Upper lobe of left lung (tissue), 6 donors: ENCODE measurements at regions not wholly inside any gene's neighbourhood (a gene's known extent, or its start where the extent isn't known, plus 50 kb on each side); places are given as distances from the start of the nearest gene placed in this dataset.
A peak's percentile ranks its signal among the peaks of the same experiment; 100 is the strongest.

Experiments
- ATAC-seq, 2 donors: fragments of 200-7000 bp; cut with Tn5 transposase; one replicate each; pipeline ENCODE4 v1.9.1; 2022; ENCODE audit warnings: mild to moderate bottlenecking in 2 of 2, moderate library complexity in 2 of 2; ENCODE audit not compliant: low FRiP score in 2 of 2
- DNase-seq, 2 donors: peaks; one replicate each; pipeline ENCODE4 v3.0.0-alpha.2; 2019 to 2020
- H3K27ac ChIP-seq, 4 donors: fragments of 200-600 bp; sonication (generic); one replicate each; pipeline ENCODE4 v1.5.1; 2016 to 2019
- H3K27me3 ChIP-seq, 4 donors: fragments of 200-600 bp; sonication (generic); one replicate each; pipeline ENCODE4 v1.5.1; 2017 to 2019
- H3K36me3 ChIP-seq, 4 donors: fragments of 200-600 bp; sonication (generic); one replicate each; pipeline ENCODE4 v1.5.1; 2016 to 2019
- H3K4me1 ChIP-seq, 4 donors: fragments of 200-600 bp; sonication (generic); one replicate each; pipeline ENCODE4 v1.5.1; 2018 to 2019
- H3K4me3 ChIP-seq, 4 donors: fragments of 200-600 bp; sonication (generic); one replicate each; pipeline ENCODE4 v1.5.1; 2017 to 2019; ENCODE audit warnings: mild to moderate bottlenecking in 2 of 4, moderate library complexity in 1 of 4
- H3K9me3 ChIP-seq, 4 donors: fragments of 200-600 bp; sonication (generic); one replicate each; pipeline ENCODE4 v1.5.1; 2018 to 2019
- EP300 ChIP-seq, 4 donors: sonication (generic); formaldehyde crosslinking; IDR thresholded peaks; one replicate each; pipeline ENCODE4 v1.5.1; 2017; ENCODE audit warnings: antibody characterized with exemption in 4 of 4, control low read depth in 2 of 4
- POLR2A ChIP-seq, 4 donors: fragments of 450-650 bp; IDR thresholded peaks; one replicate each; pipeline ENCODE4 v1.5.1; 2016 to 2017; ENCODE audit warnings: antibody characterized with exemption in 4 of 4, mild to moderate bottlenecking in 2 of 4
- POLR2AphosphoS5 ChIP-seq, 2 donors: sonication (generic); formaldehyde crosslinking; IDR thresholded peaks; one replicate each; pipeline ENCODE4 v1.5.1; 2017; ENCODE audit warnings: antibody characterized with exemption in 2 of 2
- WGBS, 2 donors: methylation state at CpG; one replicate each; pipeline ENCODE4 v1.1.5; 2017 to 2018; 5-methylcytosine and 5-hydroxymethylcytosine counted together
- TF ChIP-seq, protein P1 (sequence below), 6 experiments: fragments of 450-650 bp in 4 of 6; fragments of 200-600 bp in 2 of 6; sonication (generic) in 2 of 6; IDR thresholded peaks; one replicate each; pipeline ENCODE4 v1.5.1; 2016 to 2019; ENCODE audit warnings: antibody characterized with exemption in 6 of 6
- donor health status: DM: no; HTN: no; CAD: no; lungs with moderate emphysema.
- donor health status: DM: no; HTN: yes; CAD: no; lungs with severe emphysema.

DNA sequence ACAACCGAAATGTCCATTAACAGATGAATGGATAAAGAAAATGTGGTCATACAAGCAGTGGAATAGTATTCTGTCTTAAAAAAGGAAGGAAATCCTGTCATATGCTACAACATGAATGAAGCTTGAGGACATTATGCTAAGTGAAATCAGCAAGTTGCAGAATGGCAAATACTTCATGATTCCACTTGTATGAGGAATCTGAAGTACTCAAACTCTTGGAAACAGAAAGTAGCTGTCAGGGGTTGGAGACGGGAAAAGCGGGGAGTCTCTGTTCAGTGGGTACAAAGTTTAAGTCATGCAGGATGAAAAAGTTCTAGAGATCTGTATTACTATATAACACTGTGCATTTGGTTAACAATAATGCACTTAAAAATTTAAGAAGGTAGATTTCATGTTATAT lies 209.0 kb upstream of the SIX2 start:
- ATAC-seq (peak; percentile 16 to 71), DNase-seq (no peak)
- Histone ChIP-seq H3K27me3 (no peaks in the 10 kb centered on the region), H3K4me1 (peaks cover 0 to 9% (median 2%) of the 10 kb centered on the region in 4 donors), H3K27ac (peak overlapping the region in 3 of 4 donors; percentile 47 to 56 (median 55)), H3K4me3 (no peak overlapping the region), H3K36me3 (no peaks in the 10 kb centered on the region), H3K9me3 (no peaks in the 10 kb centered on the region)
- WGBS, 2 donors, result 70 to 80% methylated on average over 3 of the region's 3 CpGs
- TF ChIP-seq POLR2AphosphoS5 (IDR thresholded peaks at IDR 0.05) (no peak), EP300 (IDR thresholded peaks at IDR 0.05) (peak in 1 of 4 donors; percentile 2)

DNA sequence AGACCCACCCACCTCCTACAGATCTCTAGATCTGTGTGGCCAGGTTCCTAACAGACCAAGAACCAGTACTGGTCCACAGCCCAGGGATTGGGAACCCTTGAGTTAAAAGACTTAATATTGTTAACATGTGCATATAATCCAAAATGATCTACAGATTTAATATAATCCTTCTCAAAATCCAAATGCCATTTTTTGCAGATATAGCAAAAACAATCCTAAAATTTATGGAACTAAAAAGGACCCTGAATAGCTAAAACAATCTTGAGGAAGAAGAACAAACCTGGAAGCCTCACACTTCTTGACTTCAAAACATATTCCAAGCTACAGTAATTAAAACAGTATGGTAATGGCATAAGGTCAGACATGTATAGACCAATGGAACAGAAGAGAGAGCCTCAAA lies 206.9 kb upstream of the SIX2 start:
- Histone ChIP-seq H3K27me3 (no peaks in the 10 kb centered on the region), H3K9me3 (no peaks in the 10 kb centered on the region), H3K36me3 (no peaks in the 10 kb centered on the region), H3K4me3 (no peak overlapping the region), H3K4me1 (peaks cover 0 to 9% (median 2%) of the 10 kb centered on the region in 4 donors), H3K27ac (no peak overlapping the region)
- ATAC-seq, result no peak
- no peak for DNase-seq
- TF ChIP-seq POLR2A (IDR thresholded peaks at IDR 0.05) (no peak), POLR2AphosphoS5 (IDR thresholded peaks at IDR 0.05) (no peak), EP300 (IDR thresholded peaks at IDR 0.05) (no peak)
- TF ChIP-seq, protein P1, sequence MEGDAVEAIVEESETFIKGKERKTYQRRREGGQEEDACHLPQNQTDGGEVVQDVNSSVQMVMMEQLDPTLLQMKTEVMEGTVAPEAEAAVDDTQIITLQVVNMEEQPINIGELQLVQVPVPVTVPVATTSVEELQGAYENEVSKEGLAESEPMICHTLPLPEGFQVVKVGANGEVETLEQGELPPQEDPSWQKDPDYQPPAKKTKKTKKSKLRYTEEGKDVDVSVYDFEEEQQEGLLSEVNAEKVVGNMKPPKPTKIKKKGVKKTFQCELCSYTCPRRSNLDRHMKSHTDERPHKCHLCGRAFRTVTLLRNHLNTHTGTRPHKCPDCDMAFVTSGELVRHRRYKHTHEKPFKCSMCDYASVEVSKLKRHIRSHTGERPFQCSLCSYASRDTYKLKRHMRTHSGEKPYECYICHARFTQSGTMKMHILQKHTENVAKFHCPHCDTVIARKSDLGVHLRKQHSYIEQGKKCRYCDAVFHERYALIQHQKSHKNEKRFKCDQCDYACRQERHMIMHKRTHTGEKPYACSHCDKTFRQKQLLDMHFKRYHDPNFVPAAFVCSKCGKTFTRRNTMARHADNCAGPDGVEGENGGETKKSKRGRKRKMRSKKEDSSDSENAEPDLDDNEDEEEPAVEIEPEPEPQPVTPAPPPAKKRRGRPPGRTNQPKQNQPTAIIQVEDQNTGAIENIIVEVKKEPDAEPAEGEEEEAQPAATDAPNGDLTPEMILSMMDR (IDR thresholded peaks at IDR 0.05), result no peak

DNA sequence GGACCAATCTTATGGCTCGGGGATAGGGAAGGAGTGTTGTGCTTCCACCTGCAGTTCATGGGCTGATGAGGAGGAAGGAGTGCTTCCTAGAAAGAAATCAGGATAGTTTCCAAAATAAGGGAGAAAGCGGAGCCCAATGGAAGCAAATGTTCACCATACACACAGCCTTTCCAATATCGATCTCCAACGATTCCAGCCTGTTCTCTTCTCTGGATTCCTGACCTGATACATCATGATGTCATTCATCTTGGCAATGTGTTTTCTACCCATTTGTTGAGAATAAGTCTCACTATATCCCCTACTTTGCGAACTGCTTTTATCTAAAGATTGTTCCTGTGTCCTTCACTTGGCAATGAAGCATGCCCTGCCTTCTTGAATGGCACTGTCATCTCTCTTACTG lies 205.3 kb upstream of the SIX2 start:
- H3K9me3 ChIP-seq, result no peaks in the 10 kb centered on the region
- H3K36me3 ChIP-seq, result no peaks in the 10 kb centered on the region
- TF ChIP-seq, protein P1 (IDR thresholded peaks at IDR 0.05), result no peak
- TF ChIP-seq EP300 (IDR thresholded peaks at IDR 0.05) (no peak), POLR2AphosphoS5 (IDR thresholded peaks at IDR 0.05) (no peak), POLR2A (IDR thresholded peaks at IDR 0.05) (no peak)
- ATAC-seq, result no peak
- H3K4me3 ChIP-seq, result no peak overlapping the region
- DNase-seq, result no peak
- H3K4me1 ChIP-seq, result peaks cover 0 to 8% (median 2%) of the 10 kb centered on the region in 4 donors
- no peak overlapping the region for H3K27ac ChIP-seq
- H3K27me3 ChIP-seq, result no peaks in the 10 kb centered on the region
- WGBS, 2 donors, result 93 to 95% methylated on average over 5 of the region's 5 CpGs

DNA sequence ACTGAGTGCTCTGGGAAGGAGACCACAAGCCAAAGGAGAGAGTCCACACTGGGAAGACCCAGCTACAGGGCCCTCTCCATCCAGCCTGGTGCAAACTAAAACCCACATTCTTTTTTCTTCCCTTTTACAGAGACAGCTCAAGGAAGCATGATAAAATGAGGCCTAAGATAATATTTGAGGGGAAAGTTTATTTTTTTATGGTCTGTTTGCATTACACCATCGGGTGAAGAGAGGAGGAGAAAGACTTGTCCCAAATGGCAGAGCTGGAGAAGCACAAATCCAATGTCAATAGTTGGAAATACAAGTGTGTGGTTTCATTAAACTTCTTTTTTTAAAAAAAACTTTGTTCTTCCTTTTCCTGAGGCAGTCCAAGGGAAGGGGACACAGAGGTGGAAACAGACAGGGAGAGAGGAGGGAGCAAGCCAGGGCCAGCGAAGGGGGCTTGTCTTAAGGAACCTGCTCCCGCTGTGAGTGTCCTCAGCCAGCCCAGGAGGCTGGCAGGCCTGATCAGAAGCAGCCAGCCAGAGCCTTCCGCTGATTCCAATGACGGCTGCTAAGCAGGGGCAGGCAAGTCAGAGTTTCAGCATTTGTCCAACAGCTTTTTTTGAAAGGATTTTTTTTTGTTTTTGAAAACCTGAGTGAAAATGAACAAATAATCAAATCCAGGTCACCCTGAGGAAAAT lies 203.8 kb upstream of the SIX2 start:
- H3K27me3 ChIP-seq, result no peaks in the 10 kb centered on the region
- 54 to 73% methylated on average over 5 of the region's 5 CpGs for WGBS, 2 donors
- no peaks in the 10 kb centered on the region for H3K9me3 ChIP-seq
- DNase-seq (no peak), ATAC-seq (no peak)
- no peak overlapping the region for H3K4me3 ChIP-seq
- no peak overlapping the region for H3K27ac ChIP-seq
- no peaks in the 10 kb centered on the region for H3K36me3 ChIP-seq
- H3K4me1 ChIP-seq, result no peaks in the 10 kb centered on the region
- no peak for TF ChIP-seq POLR2AphosphoS5 (IDR thresholded peaks at IDR 0.05)
- TF ChIP-seq, protein P1 (IDR thresholded peaks at IDR 0.05), result no peak
- no peak for TF ChIP-seq POLR2A (IDR thresholded peaks at IDR 0.05)
- no peak for TF ChIP-seq EP300 (IDR thresholded peaks at IDR 0.05)

DNA sequence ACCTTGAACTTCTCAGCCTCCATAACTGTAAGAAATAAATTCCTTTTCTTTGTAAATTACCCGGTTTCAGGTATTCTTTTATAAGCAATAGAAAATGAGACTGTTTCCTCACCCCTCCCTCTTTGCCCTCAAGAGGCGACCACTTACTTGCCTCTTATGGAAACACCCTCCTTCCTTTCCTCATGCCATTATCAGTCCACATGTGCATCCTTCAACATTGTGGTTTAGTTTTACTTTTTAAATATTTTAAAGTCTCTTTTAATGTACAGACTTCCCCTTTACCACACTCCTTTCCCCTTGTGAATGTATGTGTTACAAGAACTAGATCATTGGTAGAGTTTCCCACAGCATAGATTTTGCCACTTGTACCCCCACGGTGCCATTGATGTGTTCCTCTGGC lies 202.4 kb upstream of the SIX2 start:
- no peaks in the 10 kb centered on the region for H3K36me3 ChIP-seq
- TF ChIP-seq POLR2A (IDR thresholded peaks at IDR 0.05), result no peak
- TF ChIP-seq, protein P1 (IDR thresholded peaks at IDR 0.05), result no peak
- no peak for TF ChIP-seq POLR2AphosphoS5 (IDR thresholded peaks at IDR 0.05)
- TF ChIP-seq EP300 (IDR thresholded peaks at IDR 0.05), result no peak
- H3K27me3 ChIP-seq, result no peaks in the 10 kb centered on the region
- ATAC-seq, result no peak
- H3K27ac ChIP-seq, result no peak overlapping the region
- H3K9me3 ChIP-seq, result no peaks in the 10 kb centered on the region
- no peak overlapping the region for H3K4me3 ChIP-seq
- H3K4me1 ChIP-seq, result no peaks in the 10 kb centered on the region
- no peak for DNase-seq
- WGBS, 2 donors, result 35 to 57% methylated on average over 3 of the region's 3 CpGs
